Hepatocyte (in vitro differentiated cells): ENCODE measurements at regions not wholly inside any gene's neighbourhood (a gene's known extent, or its start where the extent isn't known, plus 50 kb on each side); places are given as distances from the start of the nearest gene placed in this dataset.

Experiments used
- DNase-seq: peaks from one replicate; pipeline ENCODE4 v3.0.0-alpha.2; 2016; ENCODE audit warnings: low spot score
- H2AFZ ChIP-seq: fragments of 200-600 bp; sonication (generic); 2 replicates; pipeline ENCODE4 v1.6.0; 2016; ENCODE audit warnings: antibody characterized with exemption, mild to moderate bottlenecking
- H3K27ac ChIP-seq: fragments of 200-600 bp; sonication (generic); 2 replicates; pipeline ENCODE4 v1.5.1; 2016; ENCODE audit warnings: mild to moderate bottlenecking
- H3K27me3 ChIP-seq: fragments of 200-600 bp; sonication (generic); 2 replicates; pipeline ENCODE4 v1.6.1; 2016
- H3K36me3 ChIP-seq: fragments of 200-600 bp; sonication (generic); replicated peaks from 2 replicates; pipeline ENCODE4 v1.5.1; 2016; ENCODE audit warnings: low read depth; ENCODE audit not compliant: insufficient read depth
- H3K4me1 ChIP-seq: fragments of 200-600 bp; sonication (generic); 2 replicates; pipeline ENCODE4 v1.5.1; 2016; ENCODE audit warnings: mild to moderate bottlenecking, moderate library complexity; ENCODE audit not compliant: insufficient read depth
- H3K4me2 ChIP-seq: fragments of 200-600 bp; sonication (generic); 2 replicates; pipeline ENCODE4 v1.6.0; 2016
- H3K4me3 ChIP-seq: fragments of 200-600 bp; sonication (generic); 2 replicates; pipeline ENCODE4 v1.5.1; 2016; ENCODE audit warnings: mild to moderate bottlenecking
- H3K79me2 ChIP-seq: fragments of 200-600 bp; sonication (generic); 2 replicates; pipeline ENCODE4 v1.6.0; 2017; ENCODE audit warnings: mild to moderate bottlenecking
- H3K9me2 ChIP-seq: fragments of 200-600 bp; sonication (generic); replicated peaks from 2 replicates; pipeline ENCODE4 v1.6.0; 2017; ENCODE audit warnings: mild to moderate bottlenecking; ENCODE audit not compliant: insufficient read depth
- H3K9me3 ChIP-seq: fragments of 200-600 bp; sonication (generic); 2 replicates; pipeline ENCODE4 v1.5.1; 2016; ENCODE audit warnings: low read depth, mild to moderate bottlenecking
- H4K20me1 ChIP-seq: fragments of 200-600 bp; sonication (generic); 2 replicates; pipeline ENCODE4 v1.6.0; 2016; ENCODE audit warnings: mild to moderate bottlenecking; ENCODE audit not compliant: insufficient read depth, poor library complexity, severe bottlenecking
- CTCF ChIP-seq: fragments of 200-600 bp; sonication (generic); IDR thresholded peaks from 2 replicates; pipeline ENCODE4 v1.5.1; 2016; ENCODE audit warnings: antibody characterized with exemption, mild to moderate bottlenecking; ENCODE audit not compliant: poor library complexity
- EZH2 ChIP-seq: fragments of 200-600 bp; sonication (generic); IDR thresholded peaks from 2 replicates; pipeline ENCODE4 v1.6.1; 2016; ENCODE audit warnings: antibody characterized with exemption, mild to moderate bottlenecking, borderline replicate concordance
- EZH2phosphoT487 ChIP-seq: fragments of 200-600 bp; sonication (generic); IDR thresholded peaks from one replicate; pipeline ENCODE4 v1.6.1; 2018; ENCODE audit warnings: antibody characterized with exemption, mild to moderate bottlenecking, low read depth, moderate library complexity; ENCODE audit not compliant: unreplicated experiment, severe bottlenecking
- WGBS: methylation state at CpG from one replicate; pipeline ENCODE4 v1.1.6; 2016; ENCODE audit warnings: low lambda C conversion rate; ENCODE audit errors: missing lambda C conversion rate; 5-methylcytosine and 5-hydroxymethylcytosine counted together

GRCh38 chr18:34480162-34480700, 229.9 kb upstream of the DTNA start:
- 64% methylated on average over 4 of the region's 4 CpGs for WGBS

GRCh38 chr18:34482204-34482603, 227.9 kb upstream of the DTNA start:
- H3K9me3 ChIP-seq, result no peaks in the 10 kb centered on the region
- TF ChIP-seq EZH2phosphoT487 (no peak), EZH2 (no peak), CTCF (no peak)
- no peaks in the 10 kb centered on the region for H4K20me1 ChIP-seq
- no peaks in the 10 kb centered on the region for H3K9me2 ChIP-seq
- no peak overlapping the region for H2AFZ ChIP-seq
- no peak overlapping the region for H3K27ac ChIP-seq
- no peaks in the 10 kb centered on the region for H3K36me3 ChIP-seq
- H3K4me2 ChIP-seq, result no peak overlapping the region
- H3K27me3 ChIP-seq, result no peaks in the 10 kb centered on the region
- no peak for DNase-seq
- no peaks in the 10 kb centered on the region for H3K79me2 ChIP-seq
- H3K4me1 ChIP-seq, result no peaks in the 10 kb centered on the region
- no peak overlapping the region for H3K4me3 ChIP-seq

More at GRCh38 chr18:34480162-34480700, 229.9 kb upstream of the DTNA start:
- Histone ChIP-seq H3K36me3 (no peaks in the 10 kb centered on the region), H3K4me3 (no peak overlapping the region), H3K79me2 (no peaks in the 10 kb centered on the region), H3K9me3 (no peaks in the 10 kb centered on the region), H3K27me3 (no peaks in the 10 kb centered on the region), H4K20me1 (no peaks in the 10 kb centered on the region), H3K4me1 (no peaks in the 10 kb centered on the region), H3K4me2 (no peak overlapping the region), H2AFZ (no peak overlapping the region), H3K27ac (no peak overlapping the region), H3K9me2 (no peaks in the 10 kb centered on the region)
- no peak for TF ChIP-seq CTCF
- DNase-seq, result no peak

DNA sequence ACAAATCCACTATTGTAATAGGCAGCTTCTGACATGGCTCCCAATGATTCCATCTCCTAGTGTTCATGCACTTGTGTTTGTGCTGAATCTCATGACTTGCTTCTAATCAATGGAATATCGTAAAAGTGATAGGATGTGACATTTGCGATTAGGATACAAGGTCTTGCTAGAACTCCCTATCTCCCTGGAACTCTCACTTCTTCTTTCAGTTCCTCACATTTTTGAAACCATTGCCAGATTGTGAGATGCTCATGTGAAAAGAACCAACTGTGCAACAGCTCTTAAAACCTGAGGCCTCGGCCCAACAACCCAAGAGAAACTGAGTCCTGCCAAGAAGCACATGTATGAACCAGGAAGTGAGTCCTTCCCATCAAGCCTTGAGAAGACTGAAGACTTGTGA, 226.9 kb upstream of the DTNA start:
- Histone ChIP-seq H4K20me1 (no peaks in the 10 kb centered on the region), H3K4me1 (no peaks in the 10 kb centered on the region), H3K79me2 (no peaks in the 10 kb centered on the region), H2AFZ (no peak overlapping the region), H3K4me3 (no peak overlapping the region), H3K4me2 (no peak overlapping the region), H3K27ac (no peak overlapping the region), H3K36me3 (no peaks in the 10 kb centered on the region), H3K27me3 (no peaks in the 10 kb centered on the region), H3K9me2 (no peaks in the 10 kb centered on the region), H3K9me3 (no peaks in the 10 kb centered on the region)
- no peak for DNase-seq
- no peak for TF ChIP-seq EZH2
- TF ChIP-seq EZH2phosphoT487, result no peak
- no peak for TF ChIP-seq CTCF
- 69% methylated on average over 3 of the region's 3 CpGs for WGBS

- H2AFZ ChIP-seq, result no peak overlapping the region
- H4K20me1 ChIP-seq, result no peaks in the 10 kb centered on the region
- H3K79me2 ChIP-seq, result no peaks in the 10 kb centered on the region
- DNase-seq, result no peak
- no peaks in the 10 kb centered on the region for H3K4me1 ChIP-seq
- no peak overlapping the region for H3K4me3 ChIP-seq
- H3K36me3 ChIP-seq, result no peaks in the 10 kb centered on the region
- WGBS, result 23% methylated on average over 2 of the region's 2 CpGs
- no peaks in the 10 kb centered on the region for H3K9me2 ChIP-seq
- no peaks in the 10 kb centered on the region for H3K9me3 ChIP-seq
- no peak overlapping the region for H3K27ac ChIP-seq
- no peak overlapping the region for H3K4me2 ChIP-seq
- peaks cover 43% of the 10 kb centered on the region for H3K27me3 ChIP-seq
- no peak for TF ChIP-seq CTCF
- TF ChIP-seq EZH2, result no peak
- no peak for TF ChIP-seq EZH2phosphoT487
Observed at GRCh38 chr18:34491719-34492118, 218.4 kb upstream of the DTNA start.
